Right lobe of liver (tissue), 4 donors: ENCODE measurements at regions not wholly inside any gene's neighbourhood (a gene's known extent, or its start where the extent isn't known, plus 50 kb on each side); places are given as distances from the start of the nearest gene placed in this dataset.

Experiments
- POLR2A ChIP-seq: fragments of 450-650 bp; IDR thresholded peaks from one replicate; pipeline ENCODE4 v1.6.1; 2017; ENCODE audit warnings: antibody characterized with exemption, mild to moderate bottlenecking
- TF ChIP-seq, protein P1 (sequence below), 4 donors: fragments of 200-600 bp in 3 of 4; fragments of 450-650 bp in 1 of 4; IDR thresholded peaks; one replicate each; pipeline versions ENCODE4 v1.5.1 to v1.8.0; 2016 to 2022; ENCODE audit warnings: antibody characterized with exemption in 4 of 4, mild to moderate bottlenecking in 2 of 4
- donor health status: DM: no; HTN: no; CAD: no.
- donor health status: DM: no; HTN: no; CAD: no.
- donor health status: DM: no; HTN: yes; CAD: no.

DNA sequence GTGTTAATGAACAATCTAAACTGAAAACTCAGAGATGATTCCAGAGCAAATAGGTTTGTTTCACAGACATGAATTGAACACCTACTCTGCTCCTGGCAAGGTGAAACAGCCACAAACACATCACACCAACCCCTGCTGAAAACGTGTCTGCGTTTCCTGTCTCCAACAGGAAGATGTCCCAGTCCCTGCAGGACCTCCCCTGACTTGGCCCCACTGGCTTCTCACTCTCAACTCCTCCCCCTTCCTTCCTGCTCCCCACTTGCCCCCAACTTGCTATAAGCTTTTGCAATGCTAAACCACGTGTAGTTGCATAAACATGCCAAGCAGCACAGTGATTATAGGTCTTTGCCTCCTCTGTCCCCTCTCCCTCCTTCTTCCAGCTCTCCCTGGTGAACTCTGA, 567.6 kb downstream of the BCL11B start:
- TF ChIP-seq POLR2A: no peak
- TF ChIP-seq, protein P1, sequence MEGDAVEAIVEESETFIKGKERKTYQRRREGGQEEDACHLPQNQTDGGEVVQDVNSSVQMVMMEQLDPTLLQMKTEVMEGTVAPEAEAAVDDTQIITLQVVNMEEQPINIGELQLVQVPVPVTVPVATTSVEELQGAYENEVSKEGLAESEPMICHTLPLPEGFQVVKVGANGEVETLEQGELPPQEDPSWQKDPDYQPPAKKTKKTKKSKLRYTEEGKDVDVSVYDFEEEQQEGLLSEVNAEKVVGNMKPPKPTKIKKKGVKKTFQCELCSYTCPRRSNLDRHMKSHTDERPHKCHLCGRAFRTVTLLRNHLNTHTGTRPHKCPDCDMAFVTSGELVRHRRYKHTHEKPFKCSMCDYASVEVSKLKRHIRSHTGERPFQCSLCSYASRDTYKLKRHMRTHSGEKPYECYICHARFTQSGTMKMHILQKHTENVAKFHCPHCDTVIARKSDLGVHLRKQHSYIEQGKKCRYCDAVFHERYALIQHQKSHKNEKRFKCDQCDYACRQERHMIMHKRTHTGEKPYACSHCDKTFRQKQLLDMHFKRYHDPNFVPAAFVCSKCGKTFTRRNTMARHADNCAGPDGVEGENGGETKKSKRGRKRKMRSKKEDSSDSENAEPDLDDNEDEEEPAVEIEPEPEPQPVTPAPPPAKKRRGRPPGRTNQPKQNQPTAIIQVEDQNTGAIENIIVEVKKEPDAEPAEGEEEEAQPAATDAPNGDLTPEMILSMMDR (IDR thresholded peaks at IDR 0.05): no peak
